NCI-H1092 (cell line): ENCODE measurements at regions not wholly inside any gene's neighbourhood (a gene's known extent, or its start where the extent isn't known, plus 50 kb on each side); places are given as distances from the start of the nearest gene placed in this dataset.

Experiments used
- DNase-seq: peaks from one replicate; lab custom pipeline; 2025; lab: John Stamatoyannopoulos, UW

DNA sequence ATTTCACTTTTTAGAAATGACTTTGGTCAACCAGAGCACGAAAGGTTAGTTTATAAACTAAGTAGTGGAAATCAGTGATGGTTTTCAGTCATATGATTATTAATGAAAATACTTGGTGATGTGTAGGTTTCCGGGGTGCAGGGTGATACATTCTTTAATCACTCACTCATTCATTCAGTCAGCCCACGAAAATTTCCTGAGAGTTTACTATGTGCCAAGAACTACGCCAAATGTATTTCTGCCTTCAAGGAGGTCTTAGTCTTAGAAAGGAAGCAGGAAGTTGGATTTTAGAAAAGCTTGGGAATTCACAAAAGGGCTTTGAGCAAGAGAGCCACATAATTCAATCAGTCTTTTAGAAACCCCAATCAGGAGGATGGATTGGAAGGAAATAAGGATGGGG lies 543.6 kb downstream of the PLCL1 start:
- no peak for DNase-seq

GRCh38 chr2:198347349-198347748 lies 543.0 kb downstream of the PLCL1 start:
- DNase-seq, result no peak

GRCh38 chr2:198343471-198343870 lies 539.1 kb downstream of the PLCL1 start:
- no peak for DNase-seq

DNA sequence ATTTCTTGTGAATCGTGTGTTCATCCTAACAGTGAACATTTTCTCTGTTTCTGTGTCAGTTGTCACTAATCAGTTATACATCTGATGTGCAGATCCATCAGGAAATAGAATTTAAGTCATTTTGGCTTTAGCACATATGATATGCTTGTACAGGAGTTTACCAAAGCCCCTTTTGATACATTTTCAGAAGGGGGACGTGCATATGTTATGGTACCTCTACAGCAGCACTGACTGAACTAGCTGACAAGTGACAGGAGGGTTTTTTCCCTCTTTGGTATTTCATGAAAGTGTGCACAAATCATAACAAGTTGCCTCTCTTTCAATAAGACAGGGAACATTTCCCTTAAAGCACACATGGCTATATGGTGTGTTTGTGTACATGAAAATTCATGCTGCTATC lies 536.5 kb downstream of the PLCL1 start:
- no peak for DNase-seq

DNA sequence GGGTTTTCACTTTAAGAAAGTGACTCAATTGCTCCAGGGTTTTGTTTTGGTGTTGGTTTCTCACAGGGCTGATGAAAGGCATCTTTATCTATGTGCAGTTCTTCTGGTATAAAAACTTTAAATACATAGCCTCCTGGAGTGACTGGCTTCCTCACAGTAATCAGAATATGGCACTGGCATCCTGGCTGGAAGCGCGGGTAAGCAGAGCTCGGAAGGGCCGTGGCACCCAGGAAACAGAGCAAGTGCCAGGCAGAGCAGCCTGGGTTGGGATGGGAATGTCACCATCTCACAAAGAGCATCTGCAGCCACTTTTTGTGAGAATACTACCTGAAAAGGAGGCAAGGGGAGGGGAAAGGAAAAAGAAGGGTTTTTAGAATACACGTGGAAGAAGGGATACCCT lies 534.7 kb downstream of the PLCL1 start:
- DNase-seq, result no peak

DNA sequence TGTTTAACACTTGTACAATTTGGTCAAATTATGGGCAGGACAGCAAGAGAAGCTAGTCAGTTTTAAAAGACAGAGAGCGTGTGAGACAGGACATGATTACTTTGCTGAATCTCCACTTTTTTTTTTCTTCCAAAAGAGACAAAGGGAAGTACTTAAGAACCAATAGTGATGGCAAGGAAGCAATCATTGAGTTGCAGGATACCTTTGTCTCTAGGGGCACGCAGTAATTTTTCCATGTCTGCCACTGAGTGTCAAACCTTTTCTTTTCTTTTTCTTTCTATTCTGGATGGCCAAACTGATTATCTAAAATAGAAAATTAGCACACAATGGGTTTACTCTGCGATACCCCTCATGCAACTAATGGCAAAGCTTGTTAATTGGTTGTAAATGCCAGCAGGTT lies 533.0 kb downstream of the PLCL1 start:
- no peak for DNase-seq

DNA sequence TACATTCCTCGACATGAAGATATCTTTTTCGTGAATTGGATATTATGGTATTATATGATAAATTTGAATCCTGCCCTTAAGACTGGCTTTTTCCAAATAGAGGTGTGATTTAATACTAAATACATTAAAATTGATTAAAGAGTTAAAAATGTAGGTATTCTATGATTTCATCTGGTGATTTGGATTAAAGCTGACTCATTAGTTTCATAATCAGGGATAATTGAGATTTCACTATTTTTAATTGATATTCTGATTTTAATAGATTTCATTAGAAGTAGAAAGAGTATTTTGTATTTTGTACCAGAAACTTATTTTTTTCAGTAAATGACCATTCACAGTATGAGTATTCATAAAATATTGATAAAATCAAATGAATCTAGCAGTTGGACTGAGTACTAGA lies 524.1 kb downstream of the PLCL1 start:
- DNase-seq, result no peak

DNA sequence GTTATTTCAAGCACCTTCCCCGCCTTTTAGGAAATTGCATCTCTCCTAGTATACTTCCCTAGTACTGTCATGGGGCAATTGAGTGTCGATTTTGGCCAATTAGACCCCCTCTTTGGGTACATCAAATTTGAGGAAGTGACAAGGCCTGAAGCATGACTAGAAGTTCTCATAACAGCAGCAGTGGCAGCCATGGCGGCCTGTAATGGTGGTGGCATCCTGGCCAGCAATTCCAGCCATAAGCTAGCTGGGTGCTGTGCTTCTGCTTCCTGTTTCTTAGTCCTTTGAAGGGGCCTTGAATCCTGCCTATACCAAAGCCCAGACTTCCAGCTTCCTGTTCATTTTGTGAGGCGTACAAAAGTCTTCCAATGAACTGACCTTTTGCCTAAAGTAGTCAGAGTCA lies 523.1 kb downstream of the PLCL1 start:
- DNase-seq, result no peak

GRCh38 chr2:198326431-198326830 lies 522.0 kb downstream of the PLCL1 start:
- DNase-seq, result no peak

GRCh38 chr2:198325359-198325758 lies 521.0 kb downstream of the PLCL1 start:
- DNase-seq, result no peak

- DNase-seq, result no peak
Observed at GRCh38 chr2:198324071-198324470, 519.7 kb downstream of the PLCL1 start.

GRCh38 chr2:198322275-198322674 lies 517.9 kb downstream of the PLCL1 start:
- DNase-seq, result no peak

DNA sequence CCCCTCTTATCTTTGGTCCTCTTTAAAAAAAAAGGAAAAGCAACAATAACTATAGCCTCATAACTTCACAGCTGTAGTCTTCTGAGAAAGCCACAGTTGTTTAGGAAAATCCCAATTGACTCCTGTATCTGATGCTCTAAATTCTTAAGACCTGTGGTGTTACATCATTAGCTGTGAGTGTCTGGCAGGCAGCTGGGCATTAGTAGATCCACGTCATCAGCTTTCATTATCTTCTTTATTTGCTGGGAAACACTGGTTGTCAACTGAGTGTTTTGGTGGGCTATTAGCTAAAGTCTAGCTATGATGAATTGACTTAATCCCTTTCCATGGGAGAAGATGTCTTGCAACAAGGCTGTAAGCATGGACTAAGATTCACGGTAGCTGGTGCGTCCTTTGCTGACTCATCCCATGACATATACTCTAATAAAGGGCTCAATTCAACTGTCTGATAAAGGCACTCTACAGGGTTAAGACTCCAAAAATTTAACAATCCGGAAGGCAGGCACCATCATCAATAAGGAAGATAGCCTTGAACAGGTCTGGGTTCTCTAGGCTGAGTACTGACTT lies 517.2 kb downstream of the PLCL1 start:
- no peak for DNase-seq

DNA sequence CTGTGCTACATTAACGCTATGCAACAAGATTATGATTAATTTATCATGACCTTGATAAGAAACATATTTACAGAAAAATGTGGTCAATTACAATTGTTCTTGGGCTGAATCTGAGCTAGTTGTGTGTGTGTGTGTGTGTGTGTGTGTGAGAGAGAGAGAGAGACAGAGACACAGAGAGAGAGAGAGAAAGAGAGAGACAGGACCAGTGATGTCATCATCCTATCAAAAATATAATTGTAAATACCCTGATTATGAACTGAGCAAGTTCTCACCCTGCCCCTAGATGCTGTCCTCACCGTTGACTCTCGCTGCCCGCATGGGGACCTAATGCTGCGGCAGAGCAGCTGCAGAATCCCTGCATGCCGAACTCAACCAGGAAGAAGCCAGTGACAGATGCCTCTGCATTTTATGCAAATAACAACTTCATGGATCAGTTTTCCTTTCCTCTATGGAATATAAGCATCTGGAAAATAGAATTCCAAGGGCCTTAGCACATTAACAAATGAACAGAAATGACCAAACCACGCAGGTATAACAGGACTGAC lies 512.5 kb downstream of the PLCL1 start:
- no peak for DNase-seq

DNA sequence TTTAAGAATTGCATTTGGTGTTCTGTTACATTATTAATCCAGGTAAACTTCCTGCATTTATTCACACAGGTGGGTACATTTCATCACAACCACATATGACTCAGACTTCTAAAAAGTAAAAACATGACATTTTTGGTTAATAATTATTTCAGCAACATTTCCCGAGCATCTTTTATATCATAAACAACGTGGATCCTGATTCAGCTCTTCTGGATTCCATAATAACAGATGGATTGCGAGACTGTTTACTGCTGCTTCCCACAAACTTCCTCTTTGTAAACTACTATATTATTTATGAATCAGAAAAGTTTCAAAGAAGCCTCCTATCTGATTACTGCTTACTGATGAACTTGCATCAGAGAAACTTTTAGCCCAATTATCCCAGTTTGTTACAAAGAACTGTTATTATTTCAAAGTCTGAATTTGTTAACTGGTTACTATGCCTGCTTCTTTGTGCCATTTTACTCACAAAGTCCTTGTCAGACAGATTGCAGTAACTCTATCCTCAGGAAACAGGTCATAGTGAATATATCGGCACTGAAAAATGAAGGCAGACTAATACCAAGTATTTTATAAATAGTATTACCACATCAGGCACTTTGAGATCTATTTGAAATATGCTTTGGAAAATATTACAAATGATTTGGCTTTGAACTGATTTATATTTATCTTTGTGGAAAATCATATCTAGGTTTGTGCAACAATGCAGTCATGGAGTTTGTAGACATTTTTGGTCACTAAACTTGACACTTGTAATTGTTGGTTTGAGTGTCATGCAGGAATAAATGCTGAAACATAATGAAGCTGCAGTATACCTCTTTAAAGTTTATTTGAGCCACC lies 511.6 kb downstream of the PLCL1 start:
- DNase-seq, result no peak

DNA sequence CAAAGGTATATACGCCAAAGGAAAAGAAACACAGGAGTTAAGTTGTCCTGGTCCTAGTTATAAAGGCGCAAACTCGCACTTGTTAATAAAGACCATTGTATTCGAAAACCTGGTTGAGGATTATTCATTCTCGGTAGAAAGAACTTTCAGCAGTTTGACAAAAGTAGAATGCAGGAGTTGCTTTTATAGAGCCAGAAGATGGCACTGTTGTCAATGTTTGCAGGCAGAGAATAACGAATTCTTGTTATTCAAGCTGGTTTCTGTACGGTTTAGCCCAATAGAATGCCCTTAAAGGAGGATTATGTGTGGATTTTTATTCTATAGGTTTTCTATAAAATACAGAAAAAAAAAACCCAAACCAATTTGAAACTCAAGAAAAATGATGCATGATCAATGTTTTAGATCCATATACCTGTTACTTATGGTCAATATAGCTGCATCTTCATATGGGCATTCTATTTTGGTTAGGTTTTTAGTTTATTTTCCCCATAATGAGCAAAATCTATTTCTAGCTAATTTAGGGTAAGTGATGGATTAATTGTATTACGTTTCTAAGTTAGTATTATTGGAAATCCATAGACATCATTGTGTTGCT lies 510.3 kb downstream of the PLCL1 start:
- DNase-seq, result peak; percentile 9

- no peak for DNase-seq
Observed at GRCh38 chr2:198312596-198313483, 508.4 kb downstream of the PLCL1 start.

DNA sequence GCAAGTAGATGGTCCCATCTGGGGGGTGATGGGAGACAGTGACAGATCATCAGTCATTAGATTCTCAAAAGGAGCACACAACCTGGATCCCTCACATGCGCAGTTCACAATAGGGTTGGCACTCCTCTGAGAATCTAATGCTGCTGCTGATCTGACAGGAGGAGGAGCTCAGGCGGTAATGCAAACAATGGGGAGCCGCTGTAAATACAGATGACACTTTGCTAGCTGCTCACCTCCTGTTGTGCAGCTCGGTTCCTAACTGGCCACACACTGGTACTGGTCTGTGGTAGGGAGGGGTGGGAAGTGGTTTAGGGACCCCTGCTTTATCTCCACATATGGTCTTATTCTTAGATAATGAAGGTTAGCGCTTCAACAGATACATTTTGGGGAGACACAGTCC lies 506.6 kb downstream of the PLCL1 start:
- no peak for DNase-seq

- DNase-seq, result peak; percentile 18
Observed at GRCh38 chr2:198309673-198310280, 505.4 kb downstream of the PLCL1 start.

DNA sequence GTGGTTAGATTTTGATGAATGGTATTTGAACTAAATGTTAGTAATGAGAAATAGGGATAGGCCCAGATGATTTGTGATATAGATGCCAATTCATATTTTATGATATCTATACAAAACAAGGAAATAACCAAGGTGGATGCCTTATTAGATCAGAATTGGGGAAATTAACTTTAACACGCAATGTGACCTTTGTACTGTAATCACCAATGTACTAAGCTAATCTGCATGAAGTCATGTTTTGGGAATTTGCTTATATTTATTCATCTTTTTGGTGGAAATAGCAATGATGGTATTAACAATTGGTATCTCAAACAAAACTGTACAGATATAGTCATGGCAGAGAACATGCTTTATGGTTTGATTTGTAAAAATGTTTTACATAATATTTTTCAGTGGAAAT lies 504.7 kb downstream of the PLCL1 start:
- DNase-seq, result no peak

DNA sequence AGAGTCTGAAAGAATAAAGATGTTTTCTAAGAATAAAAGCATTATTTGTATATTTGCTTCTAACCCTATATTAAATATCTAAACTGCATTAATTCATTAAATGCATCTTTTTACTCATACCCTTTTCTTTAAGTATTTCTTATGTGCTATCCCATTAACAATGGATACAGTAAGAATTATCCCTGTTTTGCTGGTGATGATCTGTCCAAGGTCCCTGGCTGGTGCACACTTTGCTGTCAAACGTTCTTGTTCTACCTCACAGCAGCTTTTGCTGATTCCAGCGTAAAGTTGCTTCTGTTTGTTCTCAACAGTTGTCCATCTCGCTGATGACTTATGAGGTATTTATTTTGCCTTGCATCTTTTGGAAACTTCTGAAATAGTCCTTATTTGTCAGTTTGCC lies 504.0 kb downstream of the PLCL1 start:
- DNase-seq, result no peak

DNA sequence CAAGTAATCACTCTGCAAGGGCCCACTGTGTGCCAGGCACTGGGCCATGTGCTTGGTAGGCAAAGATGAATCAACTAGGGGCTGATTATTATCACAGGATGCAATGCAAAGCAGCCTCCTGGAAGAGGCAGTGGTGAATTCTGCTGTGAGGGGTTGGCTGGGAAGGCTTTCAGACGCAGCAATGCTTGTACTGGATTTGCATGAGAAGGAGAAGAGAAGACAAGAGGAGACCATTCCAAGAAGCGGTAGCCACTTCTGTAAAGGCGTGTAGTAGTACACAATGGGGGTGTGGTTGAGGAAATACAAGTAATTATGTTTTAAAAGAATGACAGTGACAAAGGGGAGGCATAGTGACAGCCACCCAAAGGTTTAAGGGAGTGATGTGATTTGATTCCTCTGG lies 502.7 kb downstream of the PLCL1 start:
- no peak for DNase-seq
